GM23338 (cell line): ENCODE measurements at regions not wholly inside any gene's neighbourhood (a gene's known extent, or its start where the extent isn't known, plus 50 kb on each side); places are given as distances from the start of the nearest gene placed in this dataset.

ENCODE experiments used
- ATAC-seq: fragments of 200-7000 bp; cut with Tn5 transposase; 3 replicates; pipeline ENCODE4 v1.9.1; 2020
- DNase-seq: peaks from one replicate; pipeline ENCODE4 v3.0.0-alpha.2; 2015; ENCODE audit warnings: low spot score
- H2AFZ ChIP-seq: fragments of 200-600 bp; sonication (generic); 2 replicates; pipeline ENCODE4 v1.8.0; 2016; ENCODE audit warnings: antibody characterized with exemption, mild to moderate bottlenecking, moderate library complexity
- H3F3A ChIP-seq: fragments of 200-600 bp; sonication (generic); replicated peaks from 2 replicates; pipeline ENCODE4 v1.8.0; 2017; ENCODE audit warnings: antibody characterized with exemption, mixed run types, low read depth
- H3K27ac ChIP-seq: fragments of 200-600 bp; sonication (generic); 2 replicates; pipeline ENCODE4 v1.6.1; 2016; ENCODE audit warnings: low read depth
- H3K27me3 ChIP-seq: fragments of 200-600 bp; sonication (generic); 2 replicates; pipeline ENCODE4 v1.8.0; 2016; ENCODE audit warnings: mild to moderate bottlenecking, mixed run types, moderate library complexity; ENCODE audit not compliant: insufficient read depth
- H3K36me3 ChIP-seq: fragments of 200-600 bp; sonication (generic); 2 replicates; pipeline ENCODE4 v1.8.0; 2016; ENCODE audit warnings: mild to moderate bottlenecking; ENCODE audit not compliant: insufficient read depth
- H3K4me1 ChIP-seq: fragments of 200-600 bp; sonication (generic); 2 replicates; pipeline ENCODE4 v1.8.0; 2016; ENCODE audit warnings: mild to moderate bottlenecking, moderate library complexity; ENCODE audit not compliant: insufficient read depth
- H3K4me2 ChIP-seq: fragments of 200-600 bp; sonication (generic); 2 replicates; pipeline ENCODE4 v1.7.1; 2017; ENCODE audit warnings: mixed run types
- H3K4me3 ChIP-seq: fragments of 200-600 bp; sonication (generic); 2 replicates; pipeline ENCODE4 v1.6.1; 2016; ENCODE audit warnings: mixed run types
- H3K79me2 ChIP-seq: fragments of 200-600 bp; sonication (generic); replicated peaks from 2 replicates; pipeline ENCODE4 v1.8.0; 2017; ENCODE audit warnings: mild to moderate bottlenecking; ENCODE audit not compliant: insufficient read depth
- H3K9me2 ChIP-seq: fragments of 200-600 bp; sonication (generic); 2 replicates; pipeline ENCODE4 v1.8.0; 2017; ENCODE audit not compliant: insufficient read depth
- H4K20me1 ChIP-seq: fragments of 200-600 bp; sonication (generic); replicated peaks from 2 replicates; pipeline ENCODE4 v1.8.0; 2017; ENCODE audit warnings: mild to moderate bottlenecking; ENCODE audit not compliant: insufficient read depth
- H3K27ac Mint-ChIP-seq: 2 replicates; pipeline ENCODE4 v1.8.0; 2020; ENCODE audit warnings: inconsistent platforms, mild to moderate bottlenecking, moderate library complexity, mixed read lengths
- H3K27me3 Mint-ChIP-seq: 3 replicates; pipeline ENCODE4 v1.8.0; 2022; ENCODE audit warnings: low read depth, mild to moderate bottlenecking, moderate library complexity, mixed read lengths, inconsistent platforms; ENCODE audit not compliant: insufficient read depth, poor library complexity
- H3K36me3 Mint-ChIP-seq: 3 replicates; pipeline ENCODE4 v1.8.0; 2021; ENCODE audit warnings: low read depth, mild to moderate bottlenecking, inconsistent platforms, moderate library complexity, mixed read lengths
- H3K4me1 Mint-ChIP-seq: 3 replicates; pipeline ENCODE4 v1.8.0; 2020; ENCODE audit warnings: mild to moderate bottlenecking, inconsistent platforms, mixed read lengths
- H3K4me3 Mint-ChIP-seq: 3 replicates; pipeline ENCODE4 v1.8.0; 2021; ENCODE audit warnings: moderate library complexity, mild to moderate bottlenecking, inconsistent platforms, mixed read lengths
- H3K9me3 Mint-ChIP-seq: 3 replicates; pipeline ENCODE4 v1.8.0; 2020; ENCODE audit warnings: moderate library complexity, mild to moderate bottlenecking, inconsistent platforms, mixed read lengths
- CREB1 ChIP-seq: fragments of 250-450 bp; sonication (Bioruptor Pico); IDR thresholded peaks from 2 replicates; pipeline ENCODE4 v1.5.0; 2020; ENCODE audit warnings: low read depth, mild to moderate bottlenecking, moderate library complexity
- EZH2phosphoT487 ChIP-seq: fragments of 200-600 bp; sonication (generic); IDR thresholded peaks from one replicate; pipeline ENCODE4 v1.8.1; 2018; ENCODE audit warnings: antibody characterized with exemption; ENCODE audit not compliant: unreplicated experiment
- JUNB ChIP-seq: IDR thresholded peaks from one replicate; pipeline ENCODE4 v1.6.1; 2016; ENCODE audit warnings: antibody characterized with exemption; ENCODE audit not compliant: unreplicated experiment
- NANOG ChIP-seq: IDR thresholded peaks from 2 replicates; pipeline ENCODE4 v1.6.1; 2016; ENCODE audit warnings: antibody characterized with exemption, borderline replicate concordance
- STAT1 ChIP-seq: IDR thresholded peaks from one replicate; pipeline ENCODE4 v1.6.1; 2016; ENCODE audit warnings: antibody characterized with exemption; ENCODE audit not compliant: unreplicated experiment
- ZNF114 ChIP-seq: fragments of 250-450 bp; sonication (Bioruptor Pico); IDR thresholded peaks from 2 replicates; pipeline ENCODE4 v1.5.0; 2020; ENCODE audit warnings: mild to moderate bottlenecking, moderate library complexity
- ZNF331 ChIP-seq: fragments of 250-450 bp; sonication (Bioruptor Pico); IDR thresholded peaks from 2 replicates; pipeline ENCODE4 v1.5.0; 2020; ENCODE audit warnings: low read depth, mild to moderate bottlenecking, moderate library complexity
- TF ChIP-seq, protein P1 (sequence below): fragments of 250-450 bp; sonication (Bioruptor Pico); IDR thresholded peaks from 2 replicates; pipeline ENCODE4 v1.5.0; 2020; ENCODE audit warnings: mild to moderate bottlenecking, moderate library complexity
- TF ChIP-seq, protein P2 (sequence below): IDR thresholded peaks from 2 replicates; pipeline ENCODE4 v1.6.1; 2016; ENCODE audit warnings: antibody characterized with exemption

DNA sequence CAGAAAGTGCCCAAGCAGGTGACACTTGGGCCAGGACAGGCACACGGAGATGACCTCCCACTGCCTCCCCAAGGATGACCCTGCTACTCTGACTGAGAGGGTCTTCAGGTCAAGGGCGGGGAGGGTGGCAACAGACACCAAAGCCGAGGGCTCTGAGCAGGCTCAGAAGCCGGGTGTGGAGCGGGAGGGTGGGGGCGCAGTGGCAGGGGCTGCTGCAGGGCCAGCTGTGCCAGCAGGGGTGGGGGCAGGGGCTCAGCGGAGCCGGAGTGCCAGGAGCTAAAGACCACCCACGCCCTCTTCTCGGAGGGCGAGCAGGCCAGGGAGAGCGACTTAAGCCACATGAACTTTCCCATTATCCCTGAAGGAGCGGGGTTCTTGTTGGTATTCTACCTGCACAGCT lies 93.3 kb upstream of the MBOAT2 start:
- H3K27ac ChIP-seq: no peak overlapping the region
- no peak overlapping the region for H3K4me3 Mint-ChIP-seq
- H3F3A ChIP-seq: no peaks in the 10 kb centered on the region
- H3K4me1 ChIP-seq: peaks cover 4% of the 10 kb centered on the region; the same call in 1 of the 2 replicates
- DNase-seq (no peak), ATAC-seq (no peak)
- H3K36me3 ChIP-seq: no peaks in the 10 kb centered on the region
- no peaks in the 10 kb centered on the region for H3K9me3 Mint-ChIP-seq
- peaks cover 14% of the 10 kb centered on the region for H3K4me1 Mint-ChIP-seq
- no peaks in the 10 kb centered on the region for H3K9me2 ChIP-seq
- H4K20me1 ChIP-seq: no peaks in the 10 kb centered on the region
- H2AFZ ChIP-seq: no peak overlapping the region
- TF ChIP-seq STAT1: no peak
- TF ChIP-seq NANOG: no peak
- TF ChIP-seq CREB1 (CRISPR knock-in tag): no peak
- TF ChIP-seq, protein P1, sequence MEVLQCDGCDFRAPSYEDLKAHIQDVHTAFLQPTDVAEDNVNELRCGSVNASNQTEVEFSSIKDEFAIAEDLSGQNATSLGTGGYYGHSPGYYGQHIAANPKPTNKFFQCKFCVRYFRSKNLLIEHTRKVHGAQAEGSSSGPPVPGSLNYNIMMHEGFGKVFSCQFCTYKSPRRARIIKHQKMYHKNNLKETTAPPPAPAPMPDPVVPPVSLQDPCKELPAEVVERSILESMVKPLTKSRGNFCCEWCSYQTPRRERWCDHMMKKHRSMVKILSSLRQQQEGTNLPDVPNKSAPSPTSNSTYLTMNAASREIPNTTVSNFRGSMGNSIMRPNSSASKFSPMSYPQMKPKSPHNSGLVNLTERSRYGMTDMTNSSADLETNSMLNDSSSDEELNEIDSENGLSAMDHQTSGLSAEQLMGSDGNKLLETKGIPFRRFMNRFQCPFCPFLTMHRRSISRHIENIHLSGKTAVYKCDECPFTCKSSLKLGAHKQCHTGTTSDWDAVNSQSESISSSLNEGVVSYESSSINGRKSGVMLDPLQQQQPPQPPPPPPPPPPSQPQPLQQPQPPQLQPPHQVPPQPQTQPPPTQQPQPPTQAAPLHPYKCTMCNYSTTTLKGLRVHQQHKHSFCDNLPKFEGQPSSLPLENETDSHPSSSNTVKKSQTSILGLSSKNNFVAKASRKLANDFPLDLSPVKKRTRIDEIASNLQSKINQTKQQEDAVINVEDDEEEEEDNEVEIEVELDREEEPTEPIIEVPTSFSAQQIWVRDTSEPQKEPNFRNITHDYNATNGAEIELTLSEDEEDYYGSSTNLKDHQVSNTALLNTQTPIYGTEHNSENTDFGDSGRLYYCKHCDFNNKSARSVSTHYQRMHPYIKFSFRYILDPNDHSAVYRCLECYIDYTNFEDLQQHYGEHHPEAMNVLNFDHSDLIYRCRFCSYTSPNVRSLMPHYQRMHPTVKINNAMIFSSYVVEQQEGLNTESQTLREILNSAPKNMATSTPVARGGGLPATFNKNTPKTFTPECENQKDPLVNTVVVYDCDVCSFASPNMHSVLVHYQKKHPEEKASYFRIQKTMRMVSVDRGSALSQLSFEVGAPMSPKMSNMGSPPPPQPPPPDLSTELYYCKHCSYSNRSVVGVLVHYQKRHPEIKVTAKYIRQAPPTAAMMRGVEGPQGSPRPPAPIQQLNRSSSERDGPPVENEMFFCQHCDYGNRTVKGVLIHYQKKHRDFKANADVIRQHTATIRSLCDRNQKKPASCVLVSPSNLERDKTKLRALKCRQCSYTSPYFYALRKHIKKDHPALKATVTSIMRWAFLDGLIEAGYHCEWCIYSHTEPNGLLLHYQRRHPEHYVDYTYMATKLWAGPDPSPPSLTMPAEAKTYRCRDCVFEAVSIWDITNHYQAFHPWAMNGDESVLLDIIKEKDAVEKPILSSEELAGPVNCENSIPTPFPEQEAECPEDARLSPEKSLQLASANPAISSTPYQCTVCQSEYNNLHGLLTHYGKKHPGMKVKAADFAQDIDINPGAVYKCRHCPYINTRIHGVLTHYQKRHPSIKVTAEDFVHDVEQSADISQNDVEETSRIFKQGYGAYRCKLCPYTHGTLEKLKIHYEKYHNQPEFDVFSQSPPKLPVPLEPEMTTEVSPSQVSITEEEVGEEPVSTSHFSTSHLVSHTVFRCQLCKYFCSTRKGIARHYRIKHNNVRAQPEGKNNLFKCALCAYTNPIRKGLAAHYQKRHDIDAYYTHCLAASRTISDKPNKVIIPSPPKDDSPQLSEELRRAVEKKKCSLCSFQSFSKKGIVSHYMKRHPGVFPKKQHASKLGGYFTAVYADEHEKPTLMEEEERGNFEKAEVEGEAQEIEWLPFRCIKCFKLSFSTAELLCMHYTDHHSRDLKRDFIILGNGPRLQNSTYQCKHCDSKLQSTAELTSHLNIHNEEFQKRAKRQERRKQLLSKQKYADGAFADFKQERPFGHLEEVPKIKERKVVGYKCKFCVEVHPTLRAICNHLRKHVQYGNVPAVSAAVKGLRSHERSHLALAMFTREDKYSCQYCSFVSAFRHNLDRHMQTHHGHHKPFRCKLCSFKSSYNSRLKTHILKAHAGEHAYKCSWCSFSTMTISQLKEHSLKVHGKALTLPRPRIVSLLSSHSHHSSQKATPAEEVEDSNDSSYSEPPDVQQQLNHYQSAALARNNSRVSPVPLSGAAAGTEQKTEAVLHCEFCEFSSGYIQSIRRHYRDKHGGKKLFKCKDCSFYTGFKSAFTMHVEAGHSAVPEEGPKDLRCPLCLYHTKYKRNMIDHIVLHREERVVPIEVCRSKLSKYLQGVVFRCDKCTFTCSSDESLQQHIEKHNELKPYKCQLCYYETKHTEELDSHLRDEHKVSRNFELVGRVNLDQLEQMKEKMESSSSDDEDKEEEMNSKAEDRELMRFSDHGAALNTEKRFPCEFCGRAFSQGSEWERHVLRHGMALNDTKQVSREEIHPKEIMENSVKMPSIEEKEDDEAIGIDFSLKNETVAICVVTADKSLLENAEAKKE (CRISPR knock-in tag): no peak
- no peak for TF ChIP-seq ZNF331 (CRISPR knock-in tag)
- TF ChIP-seq JUNB: no peak
- no peak for TF ChIP-seq EZH2phosphoT487
- no peak for TF ChIP-seq ZNF114 (CRISPR knock-in tag)
- TF ChIP-seq, protein P2, sequence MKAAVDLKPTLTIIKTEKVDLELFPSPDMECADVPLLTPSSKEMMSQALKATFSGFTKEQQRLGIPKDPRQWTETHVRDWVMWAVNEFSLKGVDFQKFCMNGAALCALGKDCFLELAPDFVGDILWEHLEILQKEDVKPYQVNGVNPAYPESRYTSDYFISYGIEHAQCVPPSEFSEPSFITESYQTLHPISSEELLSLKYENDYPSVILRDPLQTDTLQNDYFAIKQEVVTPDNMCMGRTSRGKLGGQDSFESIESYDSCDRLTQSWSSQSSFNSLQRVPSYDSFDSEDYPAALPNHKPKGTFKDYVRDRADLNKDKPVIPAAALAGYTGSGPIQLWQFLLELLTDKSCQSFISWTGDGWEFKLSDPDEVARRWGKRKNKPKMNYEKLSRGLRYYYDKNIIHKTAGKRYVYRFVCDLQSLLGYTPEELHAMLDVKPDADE: no peak
- no peaks in the 10 kb centered on the region for H3K79me2 ChIP-seq
- H3K27ac Mint-ChIP-seq: no peak overlapping the region
- H3K36me3 Mint-ChIP-seq: no peaks in the 10 kb centered on the region
- no peak overlapping the region for H3K4me3 ChIP-seq
- peaks cover 8% of the 10 kb centered on the region for H3K27me3 Mint-ChIP-seq
- H3K27me3 ChIP-seq: no peaks in the 10 kb centered on the region
- no peak overlapping the region for H3K4me2 ChIP-seq
